Stimulated activated CD8-positive, alpha-beta memory T cell treated with anti-CD3 and anti-CD28 coated beads, Interleukin-12 subunit alpha, Interleukin-12 subunit beta, amount 100 ng/mL, for 1 hour (primary cell): ENCODE measurements at regions not wholly inside any gene's neighbourhood (a gene's known extent, or its start where the extent isn't known, plus 50 kb on each side); places are given as distances from the start of the nearest gene placed in this dataset.
A peak's percentile ranks its signal among the peaks of the same experiment; 100 is the strongest.

Source experiments
- DNase-seq: peaks from one replicate; pipeline ENCODE4 v3.0.0-alpha.2; 2020; ENCODE audit warnings: low read depth

GRCh38 chr9:91024841-91025240 lies 223.2 kb downstream of the SYK start:
- no peak for DNase-seq

- no peak for DNase-seq
Measured at GRCh38 chr9:91025856-91026255, 224.2 kb downstream of the SYK start.

GRCh38 chr9:91026266-91026665 lies 224.6 kb downstream of the SYK start:
- DNase-seq: no peak

- no peak for DNase-seq
Measured at GRCh38 chr9:91027005-91027404, 225.4 kb downstream of the SYK start.

GRCh38 chr9:91028166-91028827 lies 226.7 kb downstream of the SYK start:
- no peak for DNase-seq

- DNase-seq: no peak
Measured at GRCh38 chr9:91029650-91030361, 228.2 kb downstream of the SYK start.

GRCh38 chr9:91032121-91032531 lies 230.5 kb downstream of the SYK start:
- no peak for DNase-seq

- DNase-seq: no peak
Measured at GRCh38 chr9:91033270-91033669, 231.7 kb downstream of the SYK start.

GRCh38 chr9:91033797-91034196 lies 232.2 kb downstream of the SYK start:
- DNase-seq: peak; percentile 29

GRCh38 chr9:91034521-91034920 lies 232.9 kb downstream of the SYK start:
- DNase-seq: no peak

GRCh38 chr9:91034976-91035824 lies 233.6 kb downstream of the SYK start:
- no peak for DNase-seq

- DNase-seq: no peak
Measured at GRCh38 chr9:91035825-91036208, 234.2 kb downstream of the SYK start.

GRCh38 chr9:91036356-91036755 lies 234.7 kb downstream of the SYK start:
- no peak for DNase-seq

GRCh38 chr9:91036826-91037510 lies 235.3 kb downstream of the SYK start:
- peak; percentile 30 for DNase-seq

GRCh38 chr9:91037511-91038482 lies 236.2 kb downstream of the SYK start:
- DNase-seq: no peak

GRCh38 chr9:91038483-91039124 lies 237.0 kb downstream of the SYK start:
- DNase-seq: no peak

GRCh38 chr9:91039125-91039834 lies 237.7 kb downstream of the SYK start:
- DNase-seq: no peak

GRCh38 chr9:91039835-91040140 lies 238.2 kb downstream of the SYK start:
- DNase-seq: no peak

- DNase-seq: no peak
Measured at GRCh38 chr9:91040371-91041215, 239.0 kb downstream of the SYK start.
